K562 (cell line): ENCODE measurements at regions not wholly inside any gene's neighbourhood (a gene's known extent, or its start where the extent isn't known, plus 50 kb on each side); places are given as distances from the start of the nearest gene placed in this dataset.

Source experiments
- ATAC-seq: fragments of 200-7000 bp; cut with Tn5 transposase; 3 replicates; pipeline ENCODE4 v1.9.1; 2020; ENCODE audit warnings: moderate library complexity
- BruUV-seq: library from RNA; stranded (reverse); fragments of 400-500 nt; replicated peaks from 2 replicates; lab custom pipeline; 2021; lab: Mats Ljungman, UMichigan
- CTCF ChIA-PET: fragments of 300-600 bp; formaldehyde crosslinking; extraction: SDS; loops from one replicate; lab custom pipeline; 2021; ENCODE audit warnings: low intra/inter-chr PET ratio; lab: Yijun Ruan, JAX
- POLR2A ChIA-PET: fragments of 300-600, 350-650 bp; sonication (Branson Sonifier 250); formaldehyde crosslinking; extraction: SDS; loops from one replicate; lab custom pipeline; 2021; ENCODE audit warnings: antibody characterized with exemption, inconsistent platforms; lab: Yijun Ruan, JAX
- DNase-seq, 4 experiments: peaks; one replicate each; pipeline versions ENCODE4 v3.0.0 to v3.0.0-alpha.2; 2011 to 2018; ENCODE audit warnings: low spot score in 3 of 4, mixed read lengths in 3 of 4; ENCODE audit errors: extremely low read depth in 1 of 4
- FAIRE-seq: peaks from 2 replicates; lab custom pipeline; 2011; peaks lifted over from hg19 to GRCh38; lab: Jason Lieb, UNC
- H2AFZ ChIP-seq: 2 replicates; pipeline ENCODE4 v1.6.0; 2011; ENCODE audit warnings: low read depth, low read length, control low read depth, inconsistent platforms
- H3K27ac ChIP-seq: fragments of 200-600 bp; 3 replicates; pipeline ENCODE4 v1.8.0; 2011; ENCODE audit warnings: low read depth, mild to moderate bottlenecking, control low read depth, inconsistent platforms, low read length, moderate library complexity, mixed read lengths; ENCODE audit errors: extremely low read depth
- H3K27me3 ChIP-seq, 2 experiments: fragments of 300-600 bp in 1 of 2; 2 replicates in 1 of 2; 3 replicates in 1 of 2; pipeline versions ENCODE4 v1.6.0 to v1.8.0; 2011; ENCODE audit warnings: inconsistent platforms in 2 of 2, low read length in 2 of 2, mild to moderate bottlenecking in 1 of 2, mixed read lengths in 1 of 2, moderate library complexity in 1 of 2; ENCODE audit not compliant: control insufficient read depth in 2 of 2, insufficient read depth in 2 of 2
- H3K36me3 ChIP-seq: fragments of 300-600 bp; 3 replicates; pipeline ENCODE4 v1.8.0; 2011; ENCODE audit warnings: mild to moderate bottlenecking, low read length, inconsistent platforms; ENCODE audit not compliant: control insufficient read depth, insufficient read depth
- H3K4me1 ChIP-seq, 2 experiments: fragments of 200-600 bp in 1 of 2; replicated peaks in 1 of 2; 2 replicates in 1 of 2; 3 replicates in 1 of 2; pipeline versions ENCODE4 v1.5.1 to v1.8.0; 2011; ENCODE audit warnings: inconsistent platforms in 2 of 2, low read length in 2 of 2, mild to moderate bottlenecking in 1 of 2, mixed read lengths in 1 of 2, moderate library complexity in 1 of 2; ENCODE audit not compliant: control insufficient read depth in 2 of 2, insufficient read depth in 2 of 2
- H3K4me2 ChIP-seq: 2 replicates; pipeline ENCODE4 v1.6.1; 2011; ENCODE audit warnings: low read length, control low read depth, inconsistent platforms, mixed read lengths; ENCODE audit not compliant: insufficient read depth
- H3K4me3 ChIP-seq: fragments of 200-600 bp; sonication (generic), shearing (Covaris generic); 2 replicates; pipeline ENCODE4 v1.5.1; 2016; ENCODE audit warnings: control low read depth, inconsistent platforms
- H3K79me2 ChIP-seq: fragments of 200-600 bp; 3 replicates; pipeline ENCODE4 v1.8.0; 2011; ENCODE audit warnings: low read length, inconsistent platforms; ENCODE audit not compliant: control insufficient read depth, insufficient read depth
- H3K9ac ChIP-seq, 2 experiments: 2 replicates each; pipeline versions ENCODE4 v1.6.0 to v1.6.1; 2011; ENCODE audit warnings: low read depth in 2 of 2, low read length in 2 of 2, control low read depth in 1 of 2, inconsistent platforms in 1 of 2, mild to moderate bottlenecking in 1 of 2, mixed read lengths in 1 of 2; ENCODE audit not compliant: insufficient read depth in 1 of 2
- H3K9me1 ChIP-seq: one replicate; pipeline ENCODE4 v1.6.0; 2011; ENCODE audit warnings: inconsistent platforms, mild to moderate bottlenecking, low read length, moderate library complexity; ENCODE audit not compliant: control insufficient read depth, insufficient read depth
- H3K9me3 ChIP-seq: replicated peaks from 2 replicates; pipeline ENCODE4 v1.5.1; 2011; ENCODE audit warnings: low read depth, low read length, inconsistent platforms; ENCODE audit not compliant: control insufficient read depth, insufficient read depth
- H4K20me1 ChIP-seq: replicated peaks from 2 replicates; pipeline ENCODE4 v1.6.1; 2011; ENCODE audit warnings: low read length, inconsistent platforms, mixed read lengths; ENCODE audit not compliant: control insufficient read depth, insufficient read depth
- KDM2B ChIP-seq: fragments of 250-450 bp; sonication (Bioruptor Pico); IDR thresholded peaks from 2 replicates; pipeline ENCODE4 v1.8.0; 2021; ENCODE audit warnings: mild to moderate bottlenecking, moderate library complexity
- NR1H2 ChIP-seq: sonication (generic); formaldehyde crosslinking; IDR thresholded peaks from 2 replicates; pipeline ENCODE4 v1.4.0; 2020; ENCODE audit warnings: mild to moderate bottlenecking, missing genetic modification reagents
- PHB ChIP-seq: fragments of 250-450 bp; sonication (Bioruptor Pico); IDR thresholded peaks from 2 replicates; pipeline ENCODE4 v1.5.0; 2021
- SOX6 ChIP-seq: fragments of 450-650 bp; IDR thresholded peaks from 2 replicates; pipeline ENCODE4 v1.6.1; 2014; ENCODE audit warnings: mild to moderate bottlenecking
- SP2 ChIP-seq: IDR thresholded peaks from 2 replicates; pipeline ENCODE4 v1.6.1; 2011; ENCODE audit warnings: mild to moderate bottlenecking, low read depth, low read length, moderate library complexity; ENCODE audit not compliant: poor library complexity, severe bottlenecking; ENCODE audit errors: extremely low read depth
- TCF7L2 ChIP-seq: fragments of 150-350 bp; IDR thresholded peaks from 2 replicates; pipeline ENCODE4 v1.6.1; 2016; ENCODE audit warnings: low read depth, mild to moderate bottlenecking, low read length, moderate library complexity
- ZNF668 ChIP-seq: fragments of 250-450 bp; sonication (Bioruptor Pico); IDR thresholded peaks from 2 replicates; pipeline ENCODE4 v1.8.0; 2022; ENCODE audit warnings: mild to moderate bottlenecking, inconsistent platforms
- ZNF785 ChIP-seq: fragments of 250-450 bp; sonication (Bioruptor Pico); IDR thresholded peaks from 2 replicates; pipeline ENCODE4 v1.4.0; 2020; ENCODE audit warnings: mild to moderate bottlenecking
- WGBS: fragments of 100-300 bp; shearing (Covaris generic); methylation state at CpG from one replicate; pipeline ENCODE4 v1.1.6; 2016; ENCODE audit warnings: low coverage, mixed read lengths; ENCODE audit not compliant: insufficient coverage; ENCODE audit errors: missing lambda C conversion rate; 5-methylcytosine and 5-hydroxymethylcytosine counted together
- in situ Hi-C: fragments of 300-500 bp; cut with MboI; formaldehyde crosslinking; loops from 4 replicates; pipeline ENCODE4 v1.15.0; 2018; ENCODE audit warnings: inconsistent platforms, mixed read lengths
- intact Hi-C: fragments of 100-400 bp; cut with micrococcal nuclease; formaldehyde crosslinking; loops from 2 replicates; pipeline ENCODE4 v1.14.2; 2022

GRCh38 chr10:25097669-25098411 lies 77.0 kb upstream of the GPR158 start (continued):
- TF ChIP-seq ZNF668 (CRISPR knock-in tag) (no peak), KDM2B (CRISPR knock-in tag) (no peak), PHB (no peak)

- intact Hi-C loops: loop anchor here (10.0 kb wide), 1 partner anchor 605 kb away; no protein-coding TSS in a partner anchor
- H2AFZ ChIP-seq: no peak overlapping the region
- no peaks in the 10 kb centered on the region for H3K79me2 ChIP-seq
- ChIA-PET CTCF (no interaction called here), POLR2A (no interaction called here)
- DNase-seq: no peak
- no peak for FAIRE-seq
- no TSS peak for BruUV-seq
- no peaks in the 10 kb centered on the region for H3K9me3 ChIP-seq
- H3K36me3 ChIP-seq: no peaks in the 10 kb centered on the region
- no peak overlapping the region for H3K4me3 ChIP-seq
- TF ChIP-seq TCF7L2 (no peak), SOX6 (no peak), SP2 (no peak), ZNF785 (CRISPR knock-in tag) (no peak), NR1H2 (CRISPR knock-in tag) (no peak)
- no peak overlapping the region for H3K9ac ChIP-seq
- in situ Hi-C loops: no loop called here
- H3K27me3 ChIP-seq: no peaks in the 10 kb centered on the region
- WGBS: 44% methylated on average over 3 of the region's 3 CpGs
- H3K27ac ChIP-seq: no peak overlapping the region
- ATAC-seq: no peak
- no peaks in the 10 kb centered on the region for H4K20me1 ChIP-seq
- no peaks in the 10 kb centered on the region for H3K9me1 ChIP-seq
- peaks cover 4 to 22% of the 10 kb centered on the region in 2 experiments; a peak in 3 of 5 replicates for H3K4me1 ChIP-seq
- no peak overlapping the region for H3K4me2 ChIP-seq
Measured at GRCh38 chr10:25100141-25100540, 74.7 kb upstream of the GPR158 start.
